SU-DHL-6 (cell line): ENCODE measurements at regions not wholly inside any gene's neighbourhood (a gene's known extent, or its start where the extent isn't known, plus 50 kb on each side); places are given as distances from the start of the nearest gene placed in this dataset.

Source experiments
- H2AFZ ChIP-seq: fragments of 200-600 bp; sonication (generic); 2 replicates; pipeline ENCODE4 v1.6.1; 2014; ENCODE audit warnings: low read depth, mild to moderate bottlenecking, moderate library complexity, mixed read lengths, antibody characterized with exemption, low read length; ENCODE audit not compliant: severe bottlenecking
- H3F3A ChIP-seq: fragments of 200-600 bp; shearing (Covaris generic); 2 replicates; pipeline ENCODE4 v1.6.0; 2016; ENCODE audit warnings: antibody characterized with exemption, mild to moderate bottlenecking; ENCODE audit not compliant: insufficient read depth
- H3K27ac ChIP-seq: fragments of 200-600 bp; sonication (generic); 2 replicates; pipeline ENCODE4 v1.5.1; 2016; ENCODE audit warnings: low read depth, mild to moderate bottlenecking, low read length, moderate library complexity, mixed read lengths
- H3K27me3 ChIP-seq: fragments of 200-600 bp; sonication (generic), shearing (Covaris generic); 2 replicates; pipeline ENCODE4 v1.6.0; 2014; ENCODE audit warnings: mild to moderate bottlenecking, low read length
- H3K36me3 ChIP-seq: fragments of 200-600 bp; sonication (generic); 2 replicates; pipeline ENCODE4 v1.6.1; 2014; ENCODE audit warnings: mild to moderate bottlenecking, low read length, mixed read lengths
- H3K4me2 ChIP-seq: fragments of 300-600, 200-600 bp; shearing (Covaris generic), sonication (generic); 2 replicates; pipeline ENCODE4 v1.6.0; 2014; ENCODE audit warnings: low read length, low read depth, mild to moderate bottlenecking; ENCODE audit not compliant: poor library complexity, severe bottlenecking
- H3K4me3 ChIP-seq: fragments of 200-600 bp; sonication (generic); 2 replicates; pipeline ENCODE4 v1.5.1; 2014; ENCODE audit warnings: antibody characterized with exemption, low read length, mild to moderate bottlenecking, mixed read lengths; ENCODE audit not compliant: insufficient read depth, poor library complexity, severe bottlenecking
- H3K79me2 ChIP-seq: fragments of 200-600 bp; sonication (generic); 2 replicates; pipeline ENCODE4 v1.6.1; 2014; ENCODE audit warnings: mild to moderate bottlenecking, low read length, moderate library complexity; ENCODE audit not compliant: insufficient read depth
- H3K9ac ChIP-seq: fragments of 200-600 bp; sonication (generic); 2 replicates; pipeline ENCODE4 v1.7.0; 2014; ENCODE audit warnings: mild to moderate bottlenecking, low read length
- H3K9me2 ChIP-seq: fragments of 200-600 bp; sonication (generic); replicated peaks from 2 replicates; pipeline ENCODE4 v1.6.1; 2014; ENCODE audit warnings: low read length; ENCODE audit not compliant: insufficient read depth
- H3K9me3 ChIP-seq: fragments of 200-600 bp; sonication (generic); 2 replicates; pipeline ENCODE4 v1.6.1; 2014; ENCODE audit warnings: low read length, mixed read lengths; ENCODE audit not compliant: insufficient read depth
- H4K20me1 ChIP-seq: fragments of 200-600 bp; sonication (generic); 2 replicates; pipeline ENCODE4 v1.6.1; 2014; ENCODE audit warnings: low read depth, mild to moderate bottlenecking, antibody characterized with exemption, low read length, moderate library complexity, mixed read lengths
- CTCF ChIP-seq: fragments of 200-600 bp; sonication (generic); IDR thresholded peaks from one replicate; pipeline ENCODE4 v1.5.1; 2017; ENCODE audit warnings: antibody characterized with exemption, mild to moderate bottlenecking, low read length, moderate library complexity; ENCODE audit not compliant: insufficient read depth, poor library complexity, severe bottlenecking
- EZH2phosphoT487 ChIP-seq: fragments of 200-600 bp; sonication (generic), shearing (Covaris generic); conservative IDR thresholded peaks from 2 replicates; pipeline ENCODE4 v1.6.1; 2018; ENCODE audit warnings: mild to moderate bottlenecking, antibody characterized with exemption, low read length, moderate library complexity, mixed read lengths

GRCh38 chr6:6980999-6981597, 126.7 kb upstream of the RREB1 start:
- Histone ChIP-seq H3K9me2 (no peaks in the 10 kb centered on the region), H3K4me2 (no peak overlapping the region)

GRCh38 chr6:6981681-6982322, 126.0 kb upstream of the RREB1 start:
- no peak overlapping the region for H3K4me3 ChIP-seq
- H3F3A ChIP-seq: no peaks in the 10 kb centered on the region
- H3K27ac ChIP-seq: no peak overlapping the region
- no peak for TF ChIP-seq EZH2phosphoT487
- no peak for TF ChIP-seq CTCF
- H3K36me3 ChIP-seq: no peaks in the 10 kb centered on the region
- no peaks in the 10 kb centered on the region for H3K27me3 ChIP-seq
- H3K9me3 ChIP-seq: no peaks in the 10 kb centered on the region
- no peaks in the 10 kb centered on the region for H4K20me1 ChIP-seq
- no peaks in the 10 kb centered on the region for H3K79me2 ChIP-seq
- no peak overlapping the region for H3K9ac ChIP-seq
- H2AFZ ChIP-seq: no peak overlapping the region
- no peak overlapping the region for H3K4me2 ChIP-seq
- H3K9me2 ChIP-seq: no peaks in the 10 kb centered on the region

More at GRCh38 chr6:6980999-6981597, 126.7 kb upstream of the RREB1 start:
- no peaks in the 10 kb centered on the region for H3F3A ChIP-seq
- no peaks in the 10 kb centered on the region for H4K20me1 ChIP-seq
- H3K27ac ChIP-seq: no peak overlapping the region
- H3K27me3 ChIP-seq: no peaks in the 10 kb centered on the region
- no peaks in the 10 kb centered on the region for H3K79me2 ChIP-seq
- no peak for TF ChIP-seq CTCF
- TF ChIP-seq EZH2phosphoT487: no peak
- no peak overlapping the region for H3K4me3 ChIP-seq
- H3K36me3 ChIP-seq: no peaks in the 10 kb centered on the region
- no peak overlapping the region for H2AFZ ChIP-seq
- no peaks in the 10 kb centered on the region for H3K9me3 ChIP-seq
- H3K9ac ChIP-seq: no peak overlapping the region

- no peaks in the 10 kb centered on the region for H3K9me2 ChIP-seq
- no peak overlapping the region for H2AFZ ChIP-seq
- TF ChIP-seq CTCF (no peak), EZH2phosphoT487 (no peak)
These were observed 125.1 kb upstream of the RREB1 start for GRCh38 chr6:6982663-6983062.

More at GRCh38 chr6:6982663-6983062, 125.1 kb upstream of the RREB1 start:
- Histone ChIP-seq H4K20me1 (no peaks in the 10 kb centered on the region), H3K27me3 (no peaks in the 10 kb centered on the region), H3K27ac (no peak overlapping the region), H3K4me2 (no peak overlapping the region), H3K79me2 (no peaks in the 10 kb centered on the region), H3K36me3 (no peaks in the 10 kb centered on the region), H3K4me3 (no peak overlapping the region), H3K9ac (no peak overlapping the region), H3K9me3 (no peaks in the 10 kb centered on the region), H3F3A (no peaks in the 10 kb centered on the region)
